ENCODE measurements at regions not wholly inside any gene's neighbourhood (a gene's known extent, or its start where the extent isn't known, plus 50 kb on each side); places are given as distances from the start of the nearest gene placed in this dataset.
"Not testable (repeated sequence)": the region's sequence is repeated elsewhere in the genome, so short reads cannot be mapped to it uniquely, and the experiment has no call there.

DNA sequence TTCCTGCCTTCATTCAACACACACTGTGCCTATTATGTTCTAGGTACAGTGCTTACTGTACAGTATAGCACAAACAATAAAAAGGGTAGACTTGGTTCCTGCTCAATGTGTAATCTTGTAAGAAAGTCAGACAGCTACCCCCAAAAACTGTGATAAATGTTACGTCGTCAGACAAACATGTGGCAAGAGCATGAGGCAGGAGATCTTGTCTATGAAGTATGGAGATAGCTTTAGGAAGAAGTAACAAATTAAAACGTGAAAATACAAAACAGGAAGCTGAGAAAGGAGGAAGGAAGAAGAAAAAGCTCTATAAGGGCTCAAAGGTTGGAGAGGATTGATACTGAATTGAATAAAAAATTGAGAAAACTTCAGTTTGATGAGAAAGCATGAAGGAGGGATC is 276.2 kb upstream of the HNRNPA3 start:
- peaks cover 15% of the 10 kb centered on the region for H3K27me3 ChIP-seq
- no peak for TF ChIP-seq EZH2phosphoT487 (IDR thresholded peaks at IDR 0.05; ENCODE audit: low read depth, severe bottlenecking, unreplicated experiment)
- H2AFZ ChIP-seq: no peak overlapping the region
- no peaks in the 10 kb centered on the region for H3K79me2 ChIP-seq
- no peak overlapping the region for H3K4me3 ChIP-seq
- no peaks in the 10 kb centered on the region for H3K9me3 ChIP-seq (ENCODE audit: low read depth)
- H4K20me1 ChIP-seq (ENCODE audit: insufficient read depth, poor library complexity, severe bottlenecking): no peaks in the 10 kb centered on the region
- no peaks in the 10 kb centered on the region for H3K36me3 ChIP-seq (replicated peaks; ENCODE audit: insufficient read depth, low read depth)
- no peak for DNase-seq (ENCODE audit: low spot score)
- 73% methylated on average over 3 of the region's 3 CpGs for WGBS (ENCODE audit: low lambda C conversion rate, missing lambda C conversion rate)
- no peaks in the 10 kb centered on the region for H3K4me1 ChIP-seq (ENCODE audit: insufficient read depth)
- H3K27ac ChIP-seq: no peak overlapping the region
- H3K9me2 ChIP-seq (replicated peaks; ENCODE audit: insufficient read depth): no peaks in the 10 kb centered on the region
- no peak overlapping the region for H3K4me2 ChIP-seq

DNA sequence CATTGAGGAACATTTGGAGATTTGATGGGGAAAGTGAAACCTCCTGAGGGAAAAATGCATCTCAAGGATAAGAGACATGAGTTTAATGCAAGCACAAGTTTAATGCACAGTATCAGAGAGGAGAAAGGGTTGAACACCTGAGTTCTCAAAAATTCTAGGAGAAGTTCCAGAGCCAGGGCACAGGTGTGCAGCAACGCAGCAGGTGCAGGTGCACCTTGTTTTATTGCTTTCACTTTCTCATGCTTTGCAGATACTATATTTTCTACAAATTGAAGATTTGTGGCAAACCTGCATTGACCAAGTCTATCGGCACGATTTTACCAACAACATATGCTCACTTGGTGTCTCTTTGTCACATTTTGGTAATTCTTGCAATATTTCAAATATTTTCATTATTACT is 267.6 kb upstream of the HNRNPA3 start:
- H3K79me2 ChIP-seq: no peaks in the 10 kb centered on the region
- H3K27me3 ChIP-seq: peaks cover 7% of the 10 kb centered on the region
- no peaks in the 10 kb centered on the region for H3K9me2 ChIP-seq (replicated peaks; ENCODE audit: insufficient read depth)
- no peak for DNase-seq (ENCODE audit: low spot score)
- no peaks in the 10 kb centered on the region for H3K9me3 ChIP-seq (ENCODE audit: low read depth)
- 97% methylated on average over 3 of the region's 3 CpGs for WGBS (ENCODE audit: low lambda C conversion rate, missing lambda C conversion rate)
- no peak overlapping the region for H2AFZ ChIP-seq
- no peak overlapping the region for H3K27ac ChIP-seq
- TF ChIP-seq, protein P1, sequence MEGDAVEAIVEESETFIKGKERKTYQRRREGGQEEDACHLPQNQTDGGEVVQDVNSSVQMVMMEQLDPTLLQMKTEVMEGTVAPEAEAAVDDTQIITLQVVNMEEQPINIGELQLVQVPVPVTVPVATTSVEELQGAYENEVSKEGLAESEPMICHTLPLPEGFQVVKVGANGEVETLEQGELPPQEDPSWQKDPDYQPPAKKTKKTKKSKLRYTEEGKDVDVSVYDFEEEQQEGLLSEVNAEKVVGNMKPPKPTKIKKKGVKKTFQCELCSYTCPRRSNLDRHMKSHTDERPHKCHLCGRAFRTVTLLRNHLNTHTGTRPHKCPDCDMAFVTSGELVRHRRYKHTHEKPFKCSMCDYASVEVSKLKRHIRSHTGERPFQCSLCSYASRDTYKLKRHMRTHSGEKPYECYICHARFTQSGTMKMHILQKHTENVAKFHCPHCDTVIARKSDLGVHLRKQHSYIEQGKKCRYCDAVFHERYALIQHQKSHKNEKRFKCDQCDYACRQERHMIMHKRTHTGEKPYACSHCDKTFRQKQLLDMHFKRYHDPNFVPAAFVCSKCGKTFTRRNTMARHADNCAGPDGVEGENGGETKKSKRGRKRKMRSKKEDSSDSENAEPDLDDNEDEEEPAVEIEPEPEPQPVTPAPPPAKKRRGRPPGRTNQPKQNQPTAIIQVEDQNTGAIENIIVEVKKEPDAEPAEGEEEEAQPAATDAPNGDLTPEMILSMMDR (IDR thresholded peaks at IDR 0.05; ENCODE audit: poor library complexity): no peak
- TF ChIP-seq EZH2phosphoT487 (IDR thresholded peaks at IDR 0.05; ENCODE audit: low read depth, severe bottlenecking, unreplicated experiment) (no peak), EZH2 (IDR thresholded peaks at IDR 0.05; ENCODE audit: borderline replicate concordance) (no peak)
- no peak overlapping the region for H3K4me3 ChIP-seq
- no peak overlapping the region for H3K4me2 ChIP-seq
- no peaks in the 10 kb centered on the region for H4K20me1 ChIP-seq (ENCODE audit: insufficient read depth, poor library complexity, severe bottlenecking)
- H3K4me1 ChIP-seq (ENCODE audit: insufficient read depth): no peaks in the 10 kb centered on the region
- no peaks in the 10 kb centered on the region for H3K36me3 ChIP-seq (replicated peaks; ENCODE audit: insufficient read depth, low read depth)

DNA sequence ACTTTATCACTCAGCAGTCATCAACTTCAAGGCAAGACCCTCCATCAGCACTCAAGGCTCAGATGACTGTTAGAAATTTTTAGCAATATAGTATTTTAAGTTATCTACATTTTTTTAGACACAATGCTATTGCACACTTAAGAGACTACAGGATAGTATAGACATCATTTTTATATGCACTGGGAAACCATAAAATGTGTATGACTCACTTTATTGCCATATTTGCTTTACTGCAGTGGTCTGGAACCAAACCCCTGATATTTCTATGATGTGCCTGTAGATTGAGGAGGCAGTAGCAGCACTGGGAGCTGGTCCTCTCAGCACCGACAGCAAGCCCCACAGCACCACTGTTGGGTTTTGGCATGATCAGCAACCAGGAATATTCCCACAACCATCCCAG is 264.8 kb upstream of the HNRNPA3 start:
- TF ChIP-seq EZH2 (IDR thresholded peaks at IDR 0.05; ENCODE audit: borderline replicate concordance) (no peak), EZH2phosphoT487 (IDR thresholded peaks at IDR 0.05; ENCODE audit: low read depth, severe bottlenecking, unreplicated experiment) (no peak)
- TF ChIP-seq, protein P1 (IDR thresholded peaks at IDR 0.05; ENCODE audit: poor library complexity): no peak

DNA sequence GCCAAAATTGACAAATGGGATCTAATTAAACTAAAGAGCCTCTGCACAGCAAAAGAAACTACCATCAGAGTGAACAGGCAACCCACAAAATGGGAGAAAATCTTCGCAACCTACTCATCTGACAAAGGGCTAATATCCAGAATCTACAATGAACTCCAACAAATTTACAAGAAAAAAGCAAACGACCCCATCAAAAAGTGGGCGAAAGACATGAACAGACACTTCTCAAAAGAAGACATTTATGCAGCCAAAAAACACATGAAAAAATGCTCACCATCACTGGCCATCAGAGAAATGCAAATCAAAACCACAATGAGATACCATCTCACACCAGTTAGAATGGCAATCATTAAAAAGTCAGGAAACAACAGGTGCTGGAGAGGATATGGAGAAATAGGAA is 261.4 kb upstream of the HNRNPA3 start:
- not testable (repeated sequence) for H3K27me3 ChIP-seq; H4K20me1 ChIP-seq (ENCODE audit: insufficient read depth, poor library complexity, severe bottlenecking)
- WGBS (ENCODE audit: low lambda C conversion rate, missing lambda C conversion rate): 95% methylated on average over 2 of the region's 3 CpGs

More for the DNA sequence above, 264.8 kb upstream of the HNRNPA3 start:
- no peak overlapping the region for H3K4me2 ChIP-seq
- no peaks in the 10 kb centered on the region for H3K36me3 ChIP-seq (replicated peaks; ENCODE audit: insufficient read depth, low read depth)
- no peaks in the 10 kb centered on the region for H3K4me1 ChIP-seq (ENCODE audit: insufficient read depth)
- H4K20me1 ChIP-seq (ENCODE audit: insufficient read depth, poor library complexity, severe bottlenecking): no peaks in the 10 kb centered on the region
- H3K4me3 ChIP-seq: no peak overlapping the region
- no peak overlapping the region for H2AFZ ChIP-seq
- no peaks in the 10 kb centered on the region for H3K27me3 ChIP-seq
- H3K9me3 ChIP-seq (ENCODE audit: low read depth): no peaks in the 10 kb centered on the region
- no peak overlapping the region for H3K27ac ChIP-seq
- WGBS (ENCODE audit: low lambda C conversion rate, missing lambda C conversion rate): 63% methylated on average over 1 of the region's 1 CpG
- H3K9me2 ChIP-seq (replicated peaks; ENCODE audit: insufficient read depth): no peaks in the 10 kb centered on the region
- H3K79me2 ChIP-seq: no peaks in the 10 kb centered on the region
- DNase-seq (ENCODE audit: low spot score): no peak

More for the DNA sequence above, 261.4 kb upstream of the HNRNPA3 start:
- not testable (repeated sequence) for H3K9me3 ChIP-seq (ENCODE audit: low read depth); H3K4me3 ChIP-seq; H2AFZ ChIP-seq; H3K4me1 ChIP-seq (ENCODE audit: insufficient read depth); H3K4me2 ChIP-seq; H3K36me3 ChIP-seq (replicated peaks; ENCODE audit: insufficient read depth, low read depth); H3K27ac ChIP-seq; H3K79me2 ChIP-seq; DNase-seq (ENCODE audit: low spot score); H3K9me2 ChIP-seq (replicated peaks; ENCODE audit: insufficient read depth)
